Heart left ventricle (tissue), 13 donors: ENCODE measurements at regions not wholly inside any gene's neighbourhood (a gene's known extent, or its start where the extent isn't known, plus 50 kb on each side); places are given as distances from the start of the nearest gene placed in this dataset.

ENCODE experiments used
- CTCF ChIP-seq, 12 donors: fragments of 200-600 bp; sonication (generic) in 4 of 12; IDR thresholded peaks; one replicate each; pipeline versions ENCODE4 v1.5.0 to v1.8.0; 2018 to 2022; ENCODE audit warnings: antibody characterized with exemption in 12 of 12, mild to moderate bottlenecking in 5 of 12
- POLR2A ChIP-seq, 2 donors: fragments of 450-650 bp; IDR thresholded peaks; one replicate each; pipeline ENCODE4 v1.6.1; 2017; ENCODE audit warnings: antibody characterized with exemption in 2 of 2, mild to moderate bottlenecking in 2 of 2, moderate library complexity in 2 of 2
- donor health status: ischemic (EF 13 %, LVEDD 7.1; RV severe dilation, severe dysfunction).
- donor health status: DM: no; HTN: yes; CAD: no.
- donor health status: DM: no; HTN: no; CAD: no.
- donor health status: ischemic (EF 25% LVEDD 6.9; RV normal size, moderate dysfunction).
- donor health status: ischemic (EF 25% LVEDD 5.7; RV mildly dilated, moderate dysfunction).
- donor health status: ischemic (EF 35%, LVEDD 5.7; RV mildly dilated, moderate dysfunction).
- donor health status: nonischemic (EF 11% LVEDD 7.7; RV severe dilation, severe dysfunction).
- donor health status: DM: yes; HTN: yes; CAD: no.
- donor health status: PGD.
- donor health status: ischemic (EF 29% LVEDD 5.4; RV normal size, mild dysfunction).
- donor health status: nonischemic (EF 23%, LVEDD 6.1; RV moderate dilation, normal function).

- TF ChIP-seq CTCF (IDR thresholded peaks at IDR 0.05): no peak
- TF ChIP-seq POLR2A (IDR thresholded peaks at IDR 0.05): no peak
These were observed 67.1 kb upstream of the XPO1 start for GRCh38 chr2:61605245-61605644.
